Stimulated activated CD4-positive, alpha-beta T cell treated with anti-CD3 and anti-CD28 coated beads, Interleukin-4, amount 100 ng/mL, for 1 hour (primary cell): ENCODE measurements at regions not wholly inside any gene's neighbourhood (a gene's known extent, or its start where the extent isn't known, plus 50 kb on each side); places are given as distances from the start of the nearest gene placed in this dataset.
A peak's percentile ranks its signal among the peaks of the same experiment; 100 is the strongest.
"Not testable (repeated sequence)": the region's sequence is repeated elsewhere in the genome, so short reads cannot be mapped to it uniquely, and the experiment has no call there.

Experiments
- DNase-seq: peaks from one replicate; pipeline ENCODE4 v3.0.0-alpha.2; 2020

DNA sequence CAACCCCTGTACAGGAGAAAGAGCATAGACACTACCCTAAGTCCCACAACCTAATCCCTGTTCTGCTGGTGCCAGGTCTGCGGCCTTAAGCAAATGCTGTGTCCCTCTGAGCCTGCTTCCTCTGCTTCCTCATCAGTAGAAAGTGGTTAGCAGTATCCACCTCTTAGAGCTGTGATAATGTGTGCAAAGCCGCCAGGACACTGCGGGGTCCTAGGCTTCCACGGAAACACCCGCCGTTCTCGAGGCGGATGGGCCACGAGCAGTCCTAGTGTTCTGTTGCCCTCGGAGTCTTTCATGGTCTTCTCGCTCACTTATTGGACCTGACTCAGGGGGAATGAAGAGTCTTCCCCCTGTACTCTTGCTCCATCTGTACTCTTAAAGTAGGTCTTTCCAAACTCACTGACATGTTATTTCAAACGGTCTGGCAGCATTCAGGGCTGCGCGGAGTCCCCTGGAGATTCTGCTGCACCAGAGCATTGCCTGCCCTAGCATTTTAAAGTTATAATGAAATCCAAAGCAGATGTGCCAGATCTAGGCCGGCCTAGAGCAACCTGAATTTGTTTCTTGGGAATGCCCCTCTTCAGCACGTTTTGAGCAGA, 107.2 kb upstream of the ZNF236 start:
- DNase-seq = no peak

DNA sequence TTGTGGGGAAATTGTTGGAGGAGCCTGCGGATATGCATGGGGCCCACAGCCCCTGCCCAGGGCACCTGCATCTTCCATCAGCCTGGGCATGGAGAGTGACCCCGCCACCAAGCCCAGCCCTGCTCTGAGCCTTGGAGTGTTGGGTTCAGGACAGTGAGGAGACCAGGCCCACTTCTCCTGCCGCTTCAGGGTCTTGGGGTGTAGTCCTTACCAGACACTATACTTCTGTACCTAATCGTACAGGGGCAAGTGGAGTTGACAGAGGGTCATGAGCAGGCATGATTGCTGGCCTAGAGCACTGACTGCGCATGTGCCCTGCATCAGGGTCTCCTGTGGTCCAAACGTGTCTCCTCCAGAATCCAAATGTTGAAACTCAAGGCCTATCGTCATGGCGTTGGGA, 108.9 kb upstream of the ZNF236 start:
- no peak for DNase-seq

DNA sequence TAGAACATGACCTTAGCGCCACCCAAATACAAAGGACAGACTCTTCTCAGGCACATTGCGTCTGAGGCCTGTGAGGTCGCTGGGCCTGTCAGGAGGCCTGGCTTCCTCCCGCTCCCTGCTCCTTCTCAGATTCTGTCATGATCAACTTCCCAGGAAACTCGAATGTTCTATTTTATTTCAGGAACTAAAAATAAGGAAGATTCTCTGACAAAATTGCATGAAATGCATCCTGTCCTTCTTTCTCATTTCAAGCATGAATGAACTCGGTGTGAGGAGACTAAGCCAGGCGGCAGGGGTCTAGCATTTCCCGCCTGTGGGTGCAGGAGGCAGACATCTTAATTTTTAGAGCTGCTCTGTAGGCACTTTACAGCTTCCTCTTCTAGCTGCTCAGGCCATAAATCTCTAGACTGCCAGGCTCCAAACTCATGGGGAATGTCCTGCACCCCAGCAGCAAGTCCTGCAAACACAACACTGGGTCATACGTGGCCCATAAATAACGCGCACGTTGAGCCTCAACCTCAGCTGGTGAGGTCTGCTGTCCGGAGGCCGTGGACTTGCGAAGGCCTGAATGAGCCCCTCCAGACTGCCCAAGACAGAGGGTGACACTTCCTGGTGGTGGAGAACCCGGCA, 109.7 kb upstream of the ZNF236 start:
- DNase-seq = no peak

DNA sequence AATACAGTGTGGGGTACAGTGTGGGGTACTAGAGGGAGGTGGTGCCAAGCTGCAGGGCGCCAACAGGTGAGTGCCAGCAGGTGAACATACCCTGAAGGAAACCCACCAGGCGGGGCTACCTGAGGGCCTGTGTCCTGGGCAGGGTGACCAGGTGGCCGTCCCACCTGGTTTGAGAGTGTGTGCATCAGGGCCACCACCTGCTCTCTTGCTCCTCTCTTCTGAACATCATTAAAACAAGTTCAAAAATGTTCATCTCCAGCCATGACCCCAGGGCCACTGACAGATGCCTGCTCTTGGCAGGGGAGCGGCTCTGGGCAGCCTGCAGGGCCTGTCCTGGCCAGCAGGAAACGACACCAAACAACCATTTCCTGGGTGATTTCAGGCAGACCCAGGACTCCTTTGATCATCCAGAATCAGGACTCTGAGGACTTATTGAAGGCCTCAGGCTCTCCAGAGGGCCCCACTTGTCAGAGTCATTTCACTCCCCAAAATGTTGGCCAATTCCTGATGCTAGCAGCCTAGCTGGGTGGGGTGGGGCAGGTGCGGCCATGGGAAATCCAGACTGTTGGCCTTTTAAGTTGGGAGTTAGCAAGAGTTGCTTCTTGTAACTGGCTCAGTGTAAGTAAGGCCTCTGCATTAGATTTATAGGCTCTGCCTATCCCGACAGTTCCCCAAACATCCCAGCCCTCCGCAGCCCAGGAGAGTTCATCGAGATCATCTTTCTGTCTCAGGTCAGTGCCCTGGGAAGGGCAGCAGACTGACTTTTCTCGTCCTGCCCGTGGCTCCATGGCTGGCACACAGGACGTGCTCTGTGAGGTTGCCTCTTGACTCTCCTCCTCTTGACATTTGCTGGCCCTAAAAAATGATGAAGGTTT, 111.5 kb upstream of the ZNF236 start:
- DNase-seq = no peak

DNA sequence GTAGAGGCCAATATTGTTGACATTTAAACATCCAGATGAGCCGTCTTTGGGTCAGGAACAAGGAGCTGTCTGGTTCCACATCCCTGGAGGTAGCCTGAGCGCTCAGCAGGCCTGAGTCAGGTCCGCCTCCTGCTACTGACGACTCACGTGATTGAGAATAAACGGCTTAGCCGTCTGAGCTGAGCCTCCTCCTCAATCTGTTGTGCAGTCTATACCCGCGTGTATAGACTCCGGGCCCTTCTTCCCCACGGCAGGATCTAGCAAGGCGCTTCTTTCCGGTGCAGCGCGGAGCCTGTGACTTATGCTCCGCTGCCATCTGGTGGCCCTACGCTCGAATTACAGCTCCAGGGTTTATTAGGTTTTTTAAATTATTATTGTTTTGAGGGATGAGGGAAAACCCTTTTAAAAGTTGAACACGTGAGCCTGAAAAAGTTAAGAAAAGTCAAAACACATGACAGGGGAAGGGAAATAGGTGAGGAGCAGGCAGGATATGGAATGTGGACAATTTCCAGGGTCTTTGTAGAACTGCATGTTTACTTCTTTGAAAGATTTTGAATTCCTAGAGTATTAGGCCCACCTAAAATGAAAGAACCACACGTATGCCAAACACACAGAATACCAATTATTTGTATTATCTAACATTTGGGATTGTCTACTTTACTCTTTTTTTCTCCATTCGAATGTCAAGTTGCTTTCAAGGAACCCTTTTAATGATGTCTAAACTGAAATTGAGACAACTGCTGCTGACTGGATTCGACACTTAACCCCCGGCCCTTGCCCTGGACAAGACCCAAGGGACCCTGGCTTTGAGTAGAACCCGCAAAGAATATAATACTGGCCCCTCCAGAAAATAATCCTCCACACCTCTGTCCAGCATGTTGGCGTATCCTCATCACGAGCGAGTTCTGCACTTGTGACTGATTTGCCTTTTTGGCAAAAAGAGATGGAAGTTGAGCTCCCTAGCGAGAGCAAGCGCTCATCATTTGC, 112.4 kb upstream of the ZNF236 start:
- peak; percentile 60 for DNase-seq

DNA sequence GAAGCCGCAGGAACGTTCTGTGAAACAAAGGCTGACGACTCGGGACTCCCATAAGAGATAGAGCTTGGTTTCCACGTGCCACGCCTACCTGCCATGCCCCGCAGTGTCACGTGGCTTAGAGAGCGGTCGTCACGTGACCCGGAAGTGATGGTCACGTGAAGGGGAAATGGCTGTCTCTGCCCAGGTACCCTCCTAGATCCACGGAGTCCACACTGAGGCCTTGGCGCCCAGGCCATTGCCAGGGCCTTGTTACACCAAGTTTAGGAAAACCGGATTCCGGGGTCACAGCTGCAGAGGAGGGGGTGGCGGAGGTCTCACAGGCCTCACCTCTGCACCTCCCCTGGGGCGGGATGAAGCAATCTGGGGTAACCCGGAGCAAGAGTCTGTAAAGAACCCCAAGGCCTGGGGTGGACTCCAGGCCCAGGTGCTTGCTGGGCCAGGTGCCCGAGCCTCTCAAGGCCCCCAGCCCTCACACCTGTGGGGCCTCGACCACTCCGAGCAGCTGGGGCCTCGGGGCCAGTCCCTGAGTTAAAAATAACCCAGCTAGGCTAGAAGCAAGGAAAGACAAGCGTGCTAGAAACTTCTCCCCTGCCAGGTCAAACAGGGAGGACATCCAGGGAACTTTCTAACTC, 113.5 kb upstream of the ZNF236 start:
- no peak for DNase-seq

DNA sequence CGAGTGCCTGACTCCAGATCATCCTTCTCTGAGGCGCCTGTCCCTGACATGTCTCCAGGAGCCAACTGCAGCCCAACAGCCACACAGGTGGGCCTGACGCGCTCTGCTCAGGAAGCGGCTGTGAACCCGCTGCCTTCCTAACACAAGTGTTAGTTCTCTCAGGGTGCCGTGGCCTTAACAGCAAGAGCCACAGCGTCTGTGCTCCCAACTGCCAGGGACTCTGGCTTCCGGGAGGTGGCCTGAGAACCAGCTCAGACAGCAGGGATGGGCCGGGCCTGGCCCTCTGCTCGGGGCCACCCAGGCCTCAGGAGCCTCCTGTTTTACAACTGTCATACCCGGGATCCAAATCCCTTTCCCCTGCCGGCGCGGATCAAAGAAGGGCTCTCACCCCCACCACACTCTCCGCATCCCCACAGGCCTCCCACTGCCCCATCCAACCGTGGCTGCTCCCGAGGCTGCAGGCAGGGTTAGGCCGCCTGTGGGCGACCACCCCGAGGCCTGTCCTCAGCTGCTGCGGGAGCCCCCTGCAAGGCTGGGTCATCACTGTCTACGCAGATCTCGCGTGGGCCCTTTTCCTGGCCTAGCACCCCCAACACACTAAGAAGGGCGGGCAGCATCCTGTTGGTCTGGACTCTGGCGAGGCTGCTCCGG, 114.2 kb upstream of the ZNF236 start:
- DNase-seq = no peak

DNA sequence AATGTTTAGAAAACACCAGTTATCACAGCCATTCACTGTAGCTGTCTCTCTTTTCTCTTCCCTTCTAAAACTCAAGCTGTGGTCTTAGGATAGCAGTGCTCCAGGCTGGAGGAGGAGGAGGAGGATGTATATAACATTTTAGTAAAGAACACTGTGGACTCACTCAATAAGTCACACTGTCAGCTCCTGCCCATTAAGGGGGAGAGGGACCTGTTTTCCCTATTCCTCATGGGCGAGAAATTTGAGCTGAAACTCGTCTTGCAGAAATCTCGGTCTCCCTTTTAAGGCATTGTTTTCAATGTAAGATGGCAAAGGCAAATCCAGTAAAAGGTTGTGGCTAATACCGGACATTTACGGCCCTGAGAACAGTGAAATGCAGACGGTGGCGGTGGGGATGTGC, 114.8 kb upstream of the ZNF236 start:
- no peak for DNase-seq

DNA sequence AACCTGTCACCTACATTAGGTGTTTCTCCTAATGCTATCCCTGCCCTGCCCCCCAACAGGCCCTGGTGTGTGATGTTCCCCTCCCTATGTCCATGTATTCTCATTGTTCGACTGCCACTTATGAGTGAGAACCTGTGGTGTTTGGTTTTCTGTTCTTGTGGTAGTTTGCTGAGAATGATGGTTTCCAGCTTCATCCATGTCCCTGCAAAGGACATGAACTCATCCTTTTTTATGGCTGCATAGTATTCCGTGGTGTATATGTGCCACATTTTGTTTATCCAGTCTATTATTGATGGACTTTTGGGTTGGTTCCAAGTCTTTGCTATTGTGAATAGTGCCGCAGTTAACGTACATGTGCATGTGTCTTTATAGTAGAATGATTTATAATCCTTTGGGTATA, 117.8 kb upstream of the ZNF236 start:
- not testable (repeated sequence) for DNase-seq

DNA sequence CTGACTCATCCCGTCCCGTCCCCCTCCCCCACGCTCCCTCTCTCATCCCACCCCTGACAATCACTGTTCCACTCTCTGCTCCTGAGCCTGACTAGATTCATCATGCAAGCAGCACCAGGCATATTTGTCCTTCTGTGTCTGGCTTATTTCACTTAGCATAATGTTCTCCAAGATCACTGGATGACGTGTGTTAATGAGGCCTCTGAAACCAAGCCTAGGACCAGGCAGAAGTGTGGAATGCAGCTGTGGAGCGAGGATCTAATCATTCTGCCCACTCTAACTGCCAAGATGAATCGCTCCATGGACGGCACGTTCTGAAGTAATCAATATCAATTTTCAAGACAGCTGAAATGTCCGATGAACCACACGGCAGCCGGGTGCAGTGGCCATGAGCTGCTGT, 122.4 kb upstream of the ZNF236 start:
- DNase-seq = no peak

DNA sequence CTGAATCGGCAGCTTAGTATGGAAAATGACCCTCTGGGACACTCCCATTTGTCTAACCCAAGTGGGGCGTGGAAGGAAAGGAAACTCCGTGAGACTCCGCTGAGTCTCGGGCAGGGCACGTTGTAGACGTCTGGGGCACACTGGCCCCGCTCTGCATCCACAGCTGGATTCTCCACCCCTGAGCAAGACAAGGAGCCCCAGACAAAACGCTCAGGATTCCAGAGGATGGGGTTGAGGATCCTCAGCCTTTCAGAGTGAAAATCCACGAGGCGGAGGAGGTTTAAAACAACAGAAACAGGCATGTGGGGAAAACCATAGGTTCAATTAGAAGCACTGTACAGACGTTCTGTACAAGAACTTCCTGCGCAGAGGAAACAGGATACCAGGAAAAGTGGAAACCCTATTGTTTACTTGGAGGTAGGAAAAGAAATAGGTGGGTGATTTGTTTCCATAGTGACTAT, 124.9 kb upstream of the ZNF236 start:
- no peak for DNase-seq

DNA sequence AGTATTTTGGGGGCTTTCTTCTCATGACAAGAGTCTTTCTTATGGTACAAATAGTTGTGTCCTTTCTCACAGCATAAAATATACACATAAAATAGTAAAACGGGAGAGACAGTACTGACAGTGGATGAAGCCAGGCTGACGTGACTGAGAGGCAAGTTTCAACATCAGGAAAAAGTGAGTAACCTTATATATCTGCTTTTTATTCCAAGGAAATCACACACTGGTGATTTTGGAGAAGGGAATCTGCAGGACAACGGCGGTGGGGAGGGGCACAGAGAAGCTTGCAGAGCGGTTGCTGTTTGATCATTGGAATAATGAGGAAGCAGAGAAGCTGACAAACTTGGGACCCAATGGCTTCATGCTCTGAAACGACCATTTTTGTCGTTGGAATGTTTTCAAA, 130.6 kb upstream of the ZNF236 start:
- no peak for DNase-seq

DNA sequence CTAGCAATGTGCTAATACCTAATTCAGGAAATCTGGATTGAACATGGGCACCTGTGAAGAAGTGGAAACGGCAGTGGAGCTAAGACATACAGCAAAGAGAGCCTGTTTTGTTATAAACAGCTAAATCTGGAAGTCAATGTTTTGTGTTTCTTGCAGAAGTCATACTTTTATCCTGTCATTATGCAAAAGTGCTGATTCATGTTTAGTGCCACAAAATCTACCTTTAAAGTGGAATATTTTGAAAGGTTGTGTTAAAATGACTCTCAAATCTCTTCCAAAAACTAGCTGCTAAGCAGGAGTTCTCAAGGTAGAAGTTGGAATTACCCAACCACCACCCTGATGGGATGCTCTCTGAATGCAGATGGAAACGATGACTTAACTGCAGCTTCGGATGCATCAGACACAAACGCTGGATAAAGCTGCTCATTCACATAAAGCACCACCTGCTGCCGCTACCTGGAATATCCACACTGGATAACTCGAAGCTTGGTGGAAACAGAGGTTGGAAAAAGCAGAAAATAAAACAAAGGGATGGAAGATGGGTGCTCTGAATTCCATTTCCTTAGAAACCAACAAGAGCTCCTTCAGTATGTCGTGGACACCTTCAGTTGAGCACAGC, 132.6 kb upstream of the ZNF236 start:
- no peak for DNase-seq

DNA sequence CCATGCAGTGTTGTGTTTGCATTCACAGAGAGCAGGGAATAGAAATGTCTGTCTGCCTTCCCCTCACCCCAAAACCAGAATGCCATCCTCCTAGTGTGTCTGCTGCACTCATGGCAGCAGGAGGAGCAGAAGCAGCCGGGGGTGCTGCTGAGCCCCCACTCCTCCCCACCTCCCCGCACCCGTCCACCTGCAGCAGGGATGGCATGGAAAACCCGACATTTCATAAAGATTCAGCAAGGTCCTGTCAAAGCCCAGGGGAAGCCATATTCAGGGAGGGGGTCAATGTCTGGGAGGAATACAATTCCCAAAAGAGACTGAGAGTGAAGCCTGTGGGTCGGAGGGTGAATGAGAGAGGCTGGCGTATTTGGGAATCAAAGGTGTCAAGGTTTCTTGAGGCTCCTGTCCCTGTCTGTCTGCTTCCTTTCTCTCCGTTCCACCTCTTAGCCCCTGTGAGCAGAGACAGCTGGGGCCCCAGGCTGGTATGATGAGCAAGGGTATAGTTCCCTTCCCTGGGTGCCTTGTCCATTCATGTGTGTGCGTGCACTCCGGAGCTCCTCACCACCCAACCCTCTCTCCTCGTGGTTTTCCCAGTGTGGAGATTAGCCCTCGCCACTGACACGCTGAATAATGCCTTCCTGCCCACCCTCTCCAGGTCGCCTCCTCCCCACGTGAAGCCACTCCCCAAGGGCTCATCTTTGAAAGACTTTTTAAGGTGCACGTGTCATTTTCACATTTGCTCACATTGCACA, 133.5 kb upstream of the ZNF236 start:
- no peak for DNase-seq

DNA sequence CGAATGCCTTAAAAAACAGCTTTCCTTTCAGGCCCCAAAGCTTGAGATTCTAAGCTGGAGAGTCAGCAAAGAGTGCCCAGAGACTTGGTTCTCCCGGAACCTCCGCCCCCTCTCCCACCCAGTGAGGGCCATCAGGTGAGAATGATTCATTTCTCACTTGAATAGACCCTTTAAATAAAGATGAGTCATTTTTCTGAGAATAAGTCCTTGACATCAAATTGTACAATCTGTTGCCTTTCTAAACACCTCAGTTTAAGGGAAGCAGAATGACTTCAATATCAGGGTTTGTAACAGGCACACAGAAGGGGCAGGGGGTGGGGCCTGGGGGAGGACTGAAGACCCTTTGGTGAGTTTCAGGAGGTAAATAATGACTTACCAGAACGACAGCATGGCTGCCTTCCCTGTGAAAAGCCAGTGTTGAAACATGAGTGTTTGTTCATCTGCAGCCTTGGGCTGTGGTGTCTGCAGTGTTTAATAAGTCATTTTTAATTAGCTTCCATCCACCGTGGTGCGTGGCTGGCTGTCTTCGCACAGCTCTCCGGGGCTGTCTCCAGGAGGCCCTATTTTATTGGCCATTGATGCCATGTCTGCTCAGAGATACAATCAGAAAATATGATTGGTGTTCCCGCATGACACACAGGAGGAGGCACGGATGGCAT, 134.9 kb upstream of the ZNF236 start:
- peak; percentile 7 for DNase-seq

DNA sequence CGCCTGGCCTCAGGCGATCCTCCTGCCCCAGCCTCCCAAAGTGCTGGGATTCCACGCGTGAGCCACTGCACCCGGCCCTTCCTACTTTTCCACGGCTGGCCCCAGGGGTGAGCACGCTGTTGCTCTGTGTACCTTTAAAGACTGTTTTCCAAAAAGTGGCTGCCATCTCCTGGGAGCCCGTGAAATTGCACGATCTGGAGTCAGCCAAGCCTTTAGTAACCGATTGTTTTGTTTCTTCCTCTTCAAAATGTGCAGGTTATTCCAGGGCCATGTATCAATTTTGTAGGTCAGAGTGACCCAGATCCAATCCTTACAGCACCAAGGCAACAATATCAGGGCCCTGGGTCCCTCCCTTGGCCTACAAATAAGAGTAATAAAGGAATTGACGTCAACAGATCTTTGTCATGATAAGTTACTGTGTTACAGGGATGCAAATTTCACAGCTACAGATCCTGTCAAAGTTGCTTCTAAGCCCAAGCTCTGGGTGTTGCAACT, 135.6 kb upstream of the ZNF236 start:
- DNase-seq = peak; percentile 13

DNA sequence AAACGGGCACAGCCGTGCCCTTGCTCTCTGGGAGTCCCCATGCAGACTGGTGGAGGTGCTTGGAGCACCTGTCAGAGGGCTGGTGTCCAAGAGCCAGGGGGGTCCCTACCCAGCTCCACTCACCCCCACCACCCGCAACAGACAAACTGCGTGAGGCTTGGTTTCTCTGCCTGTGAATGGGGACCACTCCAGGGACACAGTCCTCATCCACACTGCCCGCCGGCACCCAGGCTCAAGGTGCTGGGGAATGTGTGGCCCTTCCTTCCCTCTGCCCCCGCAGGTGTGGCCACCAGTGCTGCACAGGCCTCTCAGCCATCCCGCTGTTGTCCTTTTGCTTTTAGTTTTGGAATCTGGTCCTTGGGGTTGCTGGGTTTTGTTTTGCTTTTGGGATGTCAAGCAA, 136.5 kb upstream of the ZNF236 start:
- DNase-seq = no peak

DNA sequence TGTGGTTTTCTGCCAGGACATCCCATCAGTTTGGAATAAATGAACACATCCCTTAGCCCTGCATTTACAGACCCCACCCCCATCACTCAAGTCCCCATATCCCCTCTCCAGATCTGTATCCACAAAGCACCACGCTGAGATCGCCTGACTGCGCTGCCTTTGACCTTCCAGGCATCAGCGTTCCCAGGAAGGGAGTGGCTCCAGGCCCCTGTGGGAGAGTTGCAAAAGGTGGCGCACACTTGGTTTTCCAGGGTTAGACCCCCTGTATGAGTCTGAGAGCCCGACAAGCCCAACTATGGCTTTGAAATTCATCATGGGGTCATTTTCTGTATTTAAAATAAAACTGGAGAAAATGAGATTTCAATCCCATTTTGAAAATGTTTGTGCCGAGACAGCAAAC, 137.0 kb upstream of the ZNF236 start:
- DNase-seq = no peak

DNA sequence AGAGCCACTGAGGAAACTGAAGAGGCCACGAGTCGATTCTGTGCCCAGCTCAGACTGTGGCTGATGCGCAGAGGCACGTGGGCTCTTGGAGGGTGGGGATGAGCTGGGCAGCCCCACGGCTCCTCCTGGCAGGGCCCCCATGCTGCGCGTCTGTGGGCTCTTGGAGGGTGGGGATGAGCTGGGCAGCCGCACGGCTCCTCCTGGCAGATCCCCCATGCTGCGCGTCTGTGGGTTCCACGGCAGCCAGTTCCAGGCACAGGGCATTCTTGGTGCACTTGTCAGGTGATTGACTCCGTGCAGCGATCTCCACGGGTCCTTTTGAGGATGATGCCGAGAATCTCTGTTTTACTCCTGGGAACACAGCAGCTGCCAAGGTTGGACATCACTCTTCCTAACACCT, 138.1 kb upstream of the ZNF236 start:
- no peak for DNase-seq

DNA sequence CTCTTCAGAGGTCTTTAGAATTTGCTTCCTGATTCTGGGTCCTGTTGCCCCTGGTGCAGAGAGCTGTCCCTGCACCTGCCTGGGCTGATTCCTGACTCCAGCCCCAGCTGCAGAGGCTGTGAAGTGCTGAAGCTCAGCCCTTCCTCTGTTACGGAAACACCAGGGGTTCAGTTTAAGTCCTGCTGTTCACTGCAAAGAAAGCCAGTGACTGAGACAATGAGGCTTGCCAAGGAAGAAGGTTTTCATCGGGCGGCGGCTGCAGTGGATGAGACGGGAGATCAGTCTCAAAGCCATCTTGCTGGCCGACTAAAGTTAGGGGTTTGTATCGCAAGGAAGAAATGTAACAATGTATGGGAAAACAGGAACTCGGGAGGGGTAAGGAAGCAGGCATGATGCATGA, 142.4 kb upstream of the ZNF236 start:
- no peak for DNase-seq
